Breast epithelium (tissue), 3 donors: ENCODE measurements at regions not wholly inside any gene's neighbourhood (a gene's known extent, or its start where the extent isn't known, plus 50 kb on each side); places are given as distances from the start of the nearest gene placed in this dataset.

Experiments
- POLR2A ChIP-seq: fragments of 450-650 bp; IDR thresholded peaks from one replicate; pipeline ENCODE4 v1.6.1; 2016; ENCODE audit warnings: antibody characterized with exemption, mild to moderate bottlenecking, moderate library complexity
- POLR2AphosphoS5 ChIP-seq, 3 donors: sonication (generic); formaldehyde crosslinking; IDR thresholded peaks; one replicate each; pipeline ENCODE4 v1.6.1; 2017; ENCODE audit warnings: antibody characterized with exemption in 3 of 3
- TF ChIP-seq, protein P1 (sequence below), 3 donors: fragments of 450-650 bp; IDR thresholded peaks; one replicate each; pipeline ENCODE4 v1.5.1; 2016 to 2017; ENCODE audit warnings: antibody characterized with exemption in 3 of 3, mild to moderate bottlenecking in 3 of 3, moderate library complexity in 3 of 3

DNA sequence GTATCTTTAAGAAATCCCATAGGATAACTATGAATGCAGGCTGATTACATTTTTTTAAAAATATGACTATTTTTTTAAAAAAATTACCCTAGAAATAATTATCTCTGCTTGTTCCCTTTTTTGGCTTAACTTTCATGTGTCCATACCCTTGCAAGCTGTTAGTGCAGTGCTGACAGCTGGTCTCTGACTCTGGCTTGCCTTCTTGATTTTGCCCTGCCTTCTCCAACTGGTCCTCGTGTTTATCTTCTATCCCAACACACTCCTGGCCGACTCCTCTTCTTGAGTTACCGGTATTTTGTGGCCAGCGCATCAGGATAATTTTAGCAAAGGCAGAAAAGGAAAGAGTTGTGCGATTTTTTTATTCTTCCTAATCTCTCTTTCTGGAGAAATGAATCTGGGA is 111.7 kb upstream of the STARD3NL start:
- TF ChIP-seq, protein P1, sequence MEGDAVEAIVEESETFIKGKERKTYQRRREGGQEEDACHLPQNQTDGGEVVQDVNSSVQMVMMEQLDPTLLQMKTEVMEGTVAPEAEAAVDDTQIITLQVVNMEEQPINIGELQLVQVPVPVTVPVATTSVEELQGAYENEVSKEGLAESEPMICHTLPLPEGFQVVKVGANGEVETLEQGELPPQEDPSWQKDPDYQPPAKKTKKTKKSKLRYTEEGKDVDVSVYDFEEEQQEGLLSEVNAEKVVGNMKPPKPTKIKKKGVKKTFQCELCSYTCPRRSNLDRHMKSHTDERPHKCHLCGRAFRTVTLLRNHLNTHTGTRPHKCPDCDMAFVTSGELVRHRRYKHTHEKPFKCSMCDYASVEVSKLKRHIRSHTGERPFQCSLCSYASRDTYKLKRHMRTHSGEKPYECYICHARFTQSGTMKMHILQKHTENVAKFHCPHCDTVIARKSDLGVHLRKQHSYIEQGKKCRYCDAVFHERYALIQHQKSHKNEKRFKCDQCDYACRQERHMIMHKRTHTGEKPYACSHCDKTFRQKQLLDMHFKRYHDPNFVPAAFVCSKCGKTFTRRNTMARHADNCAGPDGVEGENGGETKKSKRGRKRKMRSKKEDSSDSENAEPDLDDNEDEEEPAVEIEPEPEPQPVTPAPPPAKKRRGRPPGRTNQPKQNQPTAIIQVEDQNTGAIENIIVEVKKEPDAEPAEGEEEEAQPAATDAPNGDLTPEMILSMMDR (IDR thresholded peaks at IDR 0.05) = no peak
- no peak for TF ChIP-seq POLR2AphosphoS5 (IDR thresholded peaks at IDR 0.05)
- no peak for TF ChIP-seq POLR2A
